Stimulated activated CD4-positive, alpha-beta T cell treated with anti-CD3 and anti-CD28 coated beads, TNF-alpha, amount 100 ng/mL, for 24 hours (primary cell): ENCODE measurements at regions not wholly inside any gene's neighbourhood (a gene's known extent, or its start where the extent isn't known, plus 50 kb on each side); places are given as distances from the start of the nearest gene placed in this dataset.
"Not testable (repeated sequence)": the region's sequence is repeated elsewhere in the genome, so short reads cannot be mapped to it uniquely, and the experiment has no call there.

Source experiments
- DNase-seq, 3 experiments: peaks; one replicate each; pipeline ENCODE4 v3.0.0-alpha.2; 2020; ENCODE audit warnings: low read depth in 3 of 3

- no peak for DNase-seq
Measured at GRCh38 chr4:60315586-60315985, 884.5 kb upstream of the ADGRL3 start.

GRCh38 chr4:60326735-60327134 lies 873.4 kb upstream of the ADGRL3 start:
- no peak for DNase-seq

- DNase-seq: no peak
Measured at GRCh38 chr4:60327651-60328050, 872.5 kb upstream of the ADGRL3 start.

GRCh38 chr4:60344908-60345307 lies 855.2 kb upstream of the ADGRL3 start:
- no peak for DNase-seq

GRCh38 chr4:60345392-60345791 lies 854.7 kb upstream of the ADGRL3 start:
- no peak for DNase-seq

- DNase-seq: no peak
Measured at GRCh38 chr4:60359746-60360367, 840.3 kb upstream of the ADGRL3 start.

GRCh38 chr4:60365176-60365575 lies 835.0 kb upstream of the ADGRL3 start:
- no peak for DNase-seq

GRCh38 chr4:60366661-60367060 lies 833.5 kb upstream of the ADGRL3 start:
- DNase-seq: no peak

GRCh38 chr4:60368986-60369385 lies 831.1 kb upstream of the ADGRL3 start:
- no peak for DNase-seq

GRCh38 chr4:60378010-60378409 lies 822.1 kb upstream of the ADGRL3 start:
- DNase-seq: no peak

- no peak for DNase-seq
Measured at GRCh38 chr4:60384516-60384915, 815.6 kb upstream of the ADGRL3 start.

GRCh38 chr4:60389633-60390032 lies 810.5 kb upstream of the ADGRL3 start:
- DNase-seq: no peak

- no peak for DNase-seq
Measured at GRCh38 chr4:60396341-60397049, 803.6 kb upstream of the ADGRL3 start.

GRCh38 chr4:60400593-60400992 lies 799.5 kb upstream of the ADGRL3 start:
- no peak for DNase-seq

- DNase-seq: no peak
Measured at GRCh38 chr4:60404027-60404426, 796.1 kb upstream of the ADGRL3 start.

- DNase-seq: no peak
Measured at GRCh38 chr4:60422439-60422838, 777.7 kb upstream of the ADGRL3 start.

- not testable (repeated sequence) for DNase-seq
Measured at GRCh38 chr4:60423573-60424184, 776.4 kb upstream of the ADGRL3 start.

- no peak for DNase-seq
Measured at GRCh38 chr4:60432911-60433310, 767.2 kb upstream of the ADGRL3 start.

- no peak for DNase-seq
Measured at GRCh38 chr4:60443068-60443467, 757.1 kb upstream of the ADGRL3 start.

- DNase-seq: no peak
Measured at GRCh38 chr4:60443796-60444195, 756.3 kb upstream of the ADGRL3 start.

GRCh38 chr4:60450054-60450453 lies 750.1 kb upstream of the ADGRL3 start:
- DNase-seq: no peak

GRCh38 chr4:60452266-60452665 lies 747.9 kb upstream of the ADGRL3 start:
- DNase-seq: no peak

- DNase-seq: no peak
Measured at GRCh38 chr4:60455380-60455779, 744.7 kb upstream of the ADGRL3 start.
